ENCODE measurements at regions not wholly inside any gene's neighbourhood (a gene's known extent, or its start where the extent isn't known, plus 50 kb on each side); places are given as distances from the start of the nearest gene placed in this dataset.

DNA sequence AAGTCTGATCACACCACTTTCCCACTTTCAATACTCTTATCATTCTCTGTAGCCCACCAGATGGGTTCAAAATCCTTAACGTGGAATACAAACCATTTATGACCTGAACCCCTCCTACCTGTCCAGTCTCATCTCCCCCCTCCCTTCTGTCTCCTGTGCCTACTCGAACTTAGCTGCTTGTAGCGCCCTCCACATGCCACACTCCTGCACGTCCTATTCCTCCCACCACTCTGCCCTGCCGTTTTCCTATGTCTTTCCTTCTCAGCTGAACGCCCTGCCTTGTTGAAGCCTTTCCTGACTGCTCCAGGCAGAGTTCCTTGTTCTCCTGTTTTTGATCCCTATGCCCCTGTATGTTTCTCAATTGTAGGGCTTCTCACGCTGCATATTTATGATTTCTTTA is 390.1 kb downstream of the HRH4 start:
- no peaks in the 10 kb centered on the region for H3K9me3 ChIP-seq (ENCODE audit: control insufficient read depth in 2 of 2, low read length in 2 of 2)
- no peaks in the 10 kb centered on the region for H3K36me3 ChIP-seq (ENCODE audit: control insufficient read depth in 2 of 2, insufficient read depth in 2 of 2, low read length in 2 of 2)
- H3K9ac ChIP-seq (ENCODE audit: low read length in 2 of 2) = no peak overlapping the region
- no peak overlapping the region for H3K4me3 ChIP-seq (ENCODE audit: low read length in 2 of 2)
- H3K4me1 ChIP-seq (ENCODE audit: control insufficient read depth, insufficient read depth, low read length) = no peaks in the 10 kb centered on the region
- H3K27ac ChIP-seq (ENCODE audit: low read length) = no peak overlapping the region
- H3K27me3 ChIP-seq (ENCODE audit: control insufficient read depth in 1 of 2, insufficient read depth in 2 of 2, low read length in 2 of 2) = no peaks in the 10 kb centered on the region

- Histone ChIP-seq H3K27ac (ENCODE audit: low read length) (no peak overlapping the region), H3K9ac (ENCODE audit: low read length in 2 of 2) (no peak overlapping the region), H3K36me3 (ENCODE audit: control insufficient read depth in 2 of 2, insufficient read depth in 2 of 2, low read length in 2 of 2) (no peaks in the 10 kb centered on the region)
Measured at GRCh38 chr18:24853076-24853475, 392.6 kb downstream of the HRH4 start.

GRCh38 chr18:24860978-24861680 is 400.7 kb downstream of the HRH4 start:
- H3K27ac ChIP-seq (ENCODE audit: low read length) = no peak overlapping the region
- no peak overlapping the region for H3K4me3 ChIP-seq (ENCODE audit: low read length in 2 of 2)
- no peaks in the 10 kb centered on the region for H3K36me3 ChIP-seq (ENCODE audit: control insufficient read depth in 2 of 2, insufficient read depth in 2 of 2, low read length in 2 of 2)
- H3K9ac ChIP-seq (ENCODE audit: low read length in 2 of 2) = no peak overlapping the region
- H3K4me1 ChIP-seq (ENCODE audit: control insufficient read depth, insufficient read depth, low read length) = no peaks in the 10 kb centered on the region
- no peaks in the 10 kb centered on the region for H3K27me3 ChIP-seq (ENCODE audit: control insufficient read depth in 1 of 2, insufficient read depth in 2 of 2, low read length in 2 of 2)
- no peaks in the 10 kb centered on the region for H3K9me3 ChIP-seq (ENCODE audit: control insufficient read depth in 2 of 2, low read length in 2 of 2)

More at GRCh38 chr18:24853076-24853475, 392.6 kb downstream of the HRH4 start:
- Histone ChIP-seq H3K4me1 (ENCODE audit: control insufficient read depth, insufficient read depth, low read length) (no peaks in the 10 kb centered on the region), H3K27me3 (ENCODE audit: control insufficient read depth in 1 of 2, insufficient read depth in 2 of 2, low read length in 2 of 2) (no peaks in the 10 kb centered on the region), H3K9me3 (ENCODE audit: control insufficient read depth in 2 of 2, low read length in 2 of 2) (no peaks in the 10 kb centered on the region), H3K4me3 (ENCODE audit: low read length in 2 of 2) (no peak overlapping the region)

- Histone ChIP-seq H3K27me3 (ENCODE audit: control insufficient read depth in 1 of 2, insufficient read depth in 2 of 2, low read length in 2 of 2) (no peaks in the 10 kb centered on the region), H3K9ac (ENCODE audit: low read length in 2 of 2) (no peak overlapping the region), H3K9me3 (ENCODE audit: control insufficient read depth in 2 of 2, low read length in 2 of 2) (no peaks in the 10 kb centered on the region), H3K27ac (ENCODE audit: low read length) (no peak overlapping the region), H3K36me3 (ENCODE audit: control insufficient read depth in 2 of 2, insufficient read depth in 2 of 2, low read length in 2 of 2) (no peaks in the 10 kb centered on the region), H3K4me1 (ENCODE audit: control insufficient read depth, insufficient read depth, low read length) (no peaks in the 10 kb centered on the region), H3K4me3 (ENCODE audit: low read length in 2 of 2) (no peak overlapping the region)
Measured at GRCh38 chr18:24862201-24862816, 401.9 kb downstream of the HRH4 start.

GRCh38 chr18:24868311-24868710 is 407.9 kb downstream of the HRH4 start:
- H3K9ac ChIP-seq (ENCODE audit: low read length in 2 of 2) = no peak overlapping the region
- H3K4me3 ChIP-seq (ENCODE audit: low read length in 2 of 2) = no peak overlapping the region
- H3K27ac ChIP-seq (ENCODE audit: low read length) = no peak overlapping the region
- H3K9me3 ChIP-seq (ENCODE audit: control insufficient read depth in 2 of 2, low read length in 2 of 2) = no peaks in the 10 kb centered on the region
- H3K36me3 ChIP-seq (ENCODE audit: control insufficient read depth in 2 of 2, insufficient read depth in 2 of 2, low read length in 2 of 2) = no peaks in the 10 kb centered on the region
- no peaks in the 10 kb centered on the region for H3K27me3 ChIP-seq (ENCODE audit: control insufficient read depth in 1 of 2, insufficient read depth in 2 of 2, low read length in 2 of 2)
- no peaks in the 10 kb centered on the region for H3K4me1 ChIP-seq (ENCODE audit: control insufficient read depth, insufficient read depth, low read length)

DNA sequence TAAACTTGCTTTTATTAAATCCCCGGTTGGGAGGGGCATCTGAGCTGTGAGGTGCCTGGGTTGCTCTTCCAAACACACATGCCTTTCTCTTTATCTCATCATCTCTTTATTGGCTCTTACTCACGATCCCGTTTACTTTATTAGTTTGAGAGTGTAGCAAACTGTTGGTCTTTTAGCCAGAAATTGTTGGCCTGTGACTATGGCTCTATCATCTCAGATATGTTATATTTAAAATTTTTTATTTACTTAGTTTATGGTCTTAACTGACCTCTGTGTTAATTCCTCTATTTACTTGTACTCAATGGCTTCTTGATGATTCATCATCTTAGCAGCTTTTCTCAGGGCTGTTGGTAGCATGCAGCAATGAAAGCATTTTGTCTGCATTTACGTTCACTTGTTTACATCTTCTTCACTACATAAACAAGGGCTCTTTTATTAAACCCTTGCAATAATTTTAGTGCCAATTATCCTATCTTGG is 408.4 kb downstream of the HRH4 start:
- no peaks in the 10 kb centered on the region for H3K4me1 ChIP-seq (ENCODE audit: control insufficient read depth, insufficient read depth, low read length)
- H3K36me3 ChIP-seq (ENCODE audit: control insufficient read depth in 2 of 2, insufficient read depth in 2 of 2, low read length in 2 of 2) = no peaks in the 10 kb centered on the region
- H3K27me3 ChIP-seq (ENCODE audit: control insufficient read depth in 1 of 2, insufficient read depth in 2 of 2, low read length in 2 of 2) = no peaks in the 10 kb centered on the region
- H3K27ac ChIP-seq (ENCODE audit: low read length) = no peak overlapping the region
- H3K9me3 ChIP-seq (ENCODE audit: control insufficient read depth in 2 of 2, low read length in 2 of 2) = no peaks in the 10 kb centered on the region
- no peak overlapping the region for H3K4me3 ChIP-seq (ENCODE audit: low read length in 2 of 2)
- H3K9ac ChIP-seq (ENCODE audit: low read length in 2 of 2) = no peak overlapping the region

DNA sequence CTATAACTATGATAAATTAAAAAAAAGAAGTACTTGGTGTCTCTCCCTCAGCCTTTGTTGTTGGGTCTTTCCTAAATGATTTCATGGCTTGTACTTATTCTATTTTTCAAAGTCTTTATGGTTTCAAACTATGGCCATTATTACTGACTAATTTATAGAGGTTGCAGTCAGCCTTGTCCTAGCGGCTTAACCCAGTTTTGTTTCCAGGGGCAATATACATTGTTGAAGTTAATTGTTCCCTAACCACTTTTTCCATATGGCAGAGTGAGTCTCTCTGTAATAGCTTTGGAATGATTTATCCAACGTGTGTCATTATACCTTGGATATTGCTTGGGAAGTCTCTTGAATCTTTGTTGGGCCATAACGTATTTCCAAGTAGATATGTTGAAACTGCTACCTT is 408.8 kb downstream of the HRH4 start:
- Histone ChIP-seq H3K4me3 (ENCODE audit: low read length in 2 of 2) (no peak overlapping the region), H3K27me3 (ENCODE audit: control insufficient read depth in 1 of 2, insufficient read depth in 2 of 2, low read length in 2 of 2) (no peaks in the 10 kb centered on the region), H3K27ac (ENCODE audit: low read length) (no peak overlapping the region), H3K4me1 (ENCODE audit: control insufficient read depth, insufficient read depth, low read length) (no peaks in the 10 kb centered on the region), H3K9ac (ENCODE audit: low read length in 2 of 2) (no peak overlapping the region), H3K9me3 (ENCODE audit: control insufficient read depth in 2 of 2, low read length in 2 of 2) (no peaks in the 10 kb centered on the region), H3K36me3 (ENCODE audit: control insufficient read depth in 2 of 2, insufficient read depth in 2 of 2, low read length in 2 of 2) (no peaks in the 10 kb centered on the region)

GRCh38 chr18:24875286-24875685 is 414.8 kb downstream of the HRH4 start:
- Histone ChIP-seq H3K4me1 (ENCODE audit: control insufficient read depth, insufficient read depth, low read length) (no peaks in the 10 kb centered on the region), H3K36me3 (ENCODE audit: control insufficient read depth in 2 of 2, insufficient read depth in 2 of 2, low read length in 2 of 2) (no peaks in the 10 kb centered on the region), H3K9me3 (ENCODE audit: control insufficient read depth in 2 of 2, low read length in 2 of 2) (peaks cover 0 to 5% of the 10 kb centered on the region in 2 donors), H3K4me3 (ENCODE audit: low read length in 2 of 2) (no peak overlapping the region), H3K27me3 (ENCODE audit: control insufficient read depth in 1 of 2, insufficient read depth in 2 of 2, low read length in 2 of 2) (peaks cover 0 to 7% of the 10 kb centered on the region in 2 donors), H3K27ac (ENCODE audit: low read length) (no peak overlapping the region), H3K9ac (ENCODE audit: low read length in 2 of 2) (no peak overlapping the region)

- H3K9ac ChIP-seq (ENCODE audit: low read length in 2 of 2) = no peak overlapping the region
- H3K36me3 ChIP-seq (ENCODE audit: control insufficient read depth in 2 of 2, insufficient read depth in 2 of 2, low read length in 2 of 2) = no peaks in the 10 kb centered on the region
- H3K27me3 ChIP-seq (ENCODE audit: control insufficient read depth in 1 of 2, insufficient read depth in 2 of 2, low read length in 2 of 2) = peaks cover 0 to 7% of the 10 kb centered on the region in 2 donors
- H3K4me3 ChIP-seq (ENCODE audit: low read length in 2 of 2) = no peak overlapping the region
- no peak overlapping the region for H3K27ac ChIP-seq (ENCODE audit: low read length)
- H3K4me1 ChIP-seq (ENCODE audit: control insufficient read depth, insufficient read depth, low read length) = no peaks in the 10 kb centered on the region
- peaks cover 0 to 5% of the 10 kb centered on the region in 2 donors for H3K9me3 ChIP-seq (ENCODE audit: control insufficient read depth in 2 of 2, low read length in 2 of 2)
Measured at GRCh38 chr18:24875777-24876176, 415.3 kb downstream of the HRH4 start.

DNA sequence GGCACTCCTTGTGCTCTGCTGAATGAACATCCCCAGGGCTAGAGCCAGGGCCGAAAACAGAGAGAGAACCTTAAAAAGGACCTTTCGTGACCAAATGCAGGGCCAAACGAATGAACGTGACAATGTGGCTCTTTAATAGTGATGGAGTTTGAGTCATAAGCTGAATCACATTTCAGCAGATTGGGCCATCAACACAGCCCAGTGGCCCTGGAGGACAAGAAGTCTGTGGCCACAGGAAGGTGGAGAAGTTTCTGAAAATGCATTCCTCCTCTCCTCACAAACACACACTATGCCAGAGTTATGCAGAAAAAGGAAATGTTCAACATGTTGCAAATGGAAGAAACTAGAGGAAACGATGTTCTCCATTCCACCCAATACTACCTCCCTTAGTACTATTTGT is 415.8 kb downstream of the HRH4 start:
- no peak overlapping the region for H3K9ac ChIP-seq (ENCODE audit: low read length in 2 of 2)
- no peak overlapping the region for H3K4me3 ChIP-seq (ENCODE audit: low read length in 2 of 2)
- no peaks in the 10 kb centered on the region for H3K36me3 ChIP-seq (ENCODE audit: control insufficient read depth in 2 of 2, insufficient read depth in 2 of 2, low read length in 2 of 2)
- H3K9me3 ChIP-seq (ENCODE audit: control insufficient read depth in 2 of 2, low read length in 2 of 2) = peaks cover 0 to 5% of the 10 kb centered on the region in 2 donors
- peaks cover 0 to 7% of the 10 kb centered on the region in 2 donors for H3K27me3 ChIP-seq (ENCODE audit: control insufficient read depth in 1 of 2, insufficient read depth in 2 of 2, low read length in 2 of 2)
- H3K27ac ChIP-seq (ENCODE audit: low read length) = no peak overlapping the region
- H3K4me1 ChIP-seq (ENCODE audit: control insufficient read depth, insufficient read depth, low read length) = no peaks in the 10 kb centered on the region

DNA sequence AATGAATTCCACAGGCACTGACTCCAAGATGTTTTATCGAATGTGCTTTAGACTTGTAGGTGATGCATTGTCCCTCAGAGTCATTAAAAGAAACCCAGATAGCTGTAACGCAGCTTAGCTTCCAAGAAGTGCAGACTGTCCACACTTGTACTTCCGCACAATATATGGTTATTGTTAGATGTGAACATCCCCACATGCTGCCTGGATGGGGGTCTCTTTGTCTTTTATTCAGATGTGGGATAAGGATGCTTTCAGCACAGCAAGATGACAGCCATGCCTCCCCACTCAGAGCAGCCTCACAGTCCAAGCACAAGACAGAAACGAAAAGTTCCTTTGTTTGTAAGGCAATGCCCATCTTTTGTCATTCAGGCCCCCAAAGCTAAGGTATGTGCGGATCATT is 416.6 kb downstream of the HRH4 start:
- no peak overlapping the region for H3K27ac ChIP-seq (ENCODE audit: low read length)
- H3K4me1 ChIP-seq (ENCODE audit: control insufficient read depth, insufficient read depth, low read length) = no peaks in the 10 kb centered on the region
- H3K9me3 ChIP-seq (ENCODE audit: control insufficient read depth in 2 of 2, low read length in 2 of 2) = peaks cover 0 to 5% of the 10 kb centered on the region in 2 donors
- H3K4me3 ChIP-seq (ENCODE audit: low read length in 2 of 2) = no peak overlapping the region
- no peak overlapping the region for H3K9ac ChIP-seq (ENCODE audit: low read length in 2 of 2)
- H3K36me3 ChIP-seq (ENCODE audit: control insufficient read depth in 2 of 2, insufficient read depth in 2 of 2, low read length in 2 of 2) = no peaks in the 10 kb centered on the region
- peaks cover 0 to 7% of the 10 kb centered on the region in 2 donors for H3K27me3 ChIP-seq (ENCODE audit: control insufficient read depth in 1 of 2, insufficient read depth in 2 of 2, low read length in 2 of 2)
